GM04503 (cell line): ENCODE measurements at regions not wholly inside any gene's neighbourhood (a gene's known extent, or its start where the extent isn't known, plus 50 kb on each side); places are given as distances from the start of the nearest gene placed in this dataset.
"Not testable (repeated sequence)": the region's sequence is repeated elsewhere in the genome, so short reads cannot be mapped to it uniquely, and the experiment has no call there.

Experiments
- DNase-seq: peaks from one replicate; pipeline ENCODE4 v3.0.0-alpha.2; 2012; ENCODE audit warnings: low read depth

DNA sequence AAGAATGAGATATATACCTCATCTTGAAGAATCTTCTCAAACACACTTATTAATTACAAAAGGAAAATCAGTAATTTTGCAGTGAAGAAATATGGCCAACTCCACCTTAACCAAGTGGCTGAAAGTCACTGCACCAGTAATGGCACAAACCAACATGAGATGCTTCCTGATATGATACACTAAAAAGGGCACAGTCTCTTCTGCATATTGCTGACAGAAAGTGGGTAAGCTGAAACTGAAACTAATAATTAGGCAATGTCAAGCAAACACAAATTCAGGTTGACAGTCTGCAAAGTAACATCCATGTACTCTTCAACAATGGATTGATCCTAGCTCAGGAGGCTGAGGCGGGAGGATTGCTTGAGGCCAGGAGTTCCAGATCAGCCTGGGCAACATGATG lies 56.1 kb downstream of the ZNF22 start:
- DNase-seq = not testable (repeated sequence)

DNA sequence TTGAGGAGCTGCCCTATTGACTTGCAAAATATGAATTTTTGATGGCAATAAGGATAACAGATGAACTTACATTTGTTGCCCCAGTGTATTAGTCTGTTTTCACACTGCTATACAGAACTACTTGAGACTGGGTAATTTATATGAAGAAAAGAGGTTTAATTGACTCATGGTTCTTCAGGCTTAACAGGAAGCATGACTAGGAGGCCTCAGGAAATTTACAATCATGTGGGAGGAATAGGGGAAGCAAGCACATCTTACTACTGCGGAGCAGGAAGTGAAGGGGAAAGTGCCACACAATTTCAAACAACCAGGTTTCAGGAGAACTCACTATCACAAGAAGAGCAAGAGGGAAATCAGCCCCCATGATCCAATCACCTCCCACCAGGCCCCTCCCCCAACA lies 57.9 kb downstream of the ZNF22 start:
- DNase-seq = no peak

DNA sequence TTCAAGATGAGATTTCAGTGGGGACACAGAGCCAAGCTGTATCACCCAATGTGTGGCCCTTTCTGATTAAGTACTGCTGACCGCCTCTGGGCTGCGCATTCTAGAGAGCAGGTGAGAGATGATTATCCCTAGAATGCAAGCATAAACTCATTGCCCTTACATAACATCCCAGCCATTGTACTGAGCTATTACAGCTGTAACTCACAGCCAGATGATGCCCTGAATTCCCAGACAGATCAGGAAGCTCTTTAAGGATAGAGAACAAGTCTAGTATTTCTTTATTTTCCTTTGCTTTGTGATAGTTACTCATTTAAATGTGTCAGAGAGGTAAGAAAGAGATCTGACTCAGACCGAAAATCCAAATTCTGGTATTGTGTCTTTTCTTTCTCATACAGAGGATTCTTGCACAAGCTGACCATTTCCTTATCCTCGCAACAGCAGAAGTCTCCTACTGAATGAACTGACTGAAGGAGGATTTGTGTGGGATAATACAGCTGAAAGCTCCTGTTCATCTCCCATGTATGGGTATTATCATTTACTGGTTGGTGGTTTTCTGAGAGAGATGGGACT lies 58.4 kb downstream of the ZNF22 start:
- DNase-seq = no peak

DNA sequence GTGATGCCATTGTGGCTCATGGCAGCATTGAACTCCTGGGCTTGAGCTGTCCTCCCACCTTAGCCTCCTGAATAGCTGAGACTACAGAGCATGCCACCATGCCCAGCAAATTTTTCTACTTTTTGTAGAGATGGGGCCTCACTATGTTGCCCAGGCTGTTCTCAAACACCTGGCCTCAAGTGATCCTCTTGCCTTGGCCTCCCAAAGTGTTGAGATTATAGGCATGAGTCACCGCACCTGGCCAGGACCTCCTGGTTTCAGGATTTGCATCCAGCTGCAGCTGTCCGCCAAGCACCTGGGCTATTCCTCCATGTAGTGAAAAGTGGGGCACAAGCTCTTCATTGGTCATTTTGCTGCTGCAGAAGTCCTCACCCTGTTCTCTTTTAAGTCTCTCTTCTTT lies 58.9 kb downstream of the ZNF22 start:
- DNase-seq = no peak

- DNase-seq = no peak
Measured at GRCh38 chr10:45061982-45062381, 61.3 kb downstream of the ZNF22 start.

- DNase-seq = no peak
Measured at GRCh38 chr10:45063591-45064231, 63.0 kb downstream of the ZNF22 start.

DNA sequence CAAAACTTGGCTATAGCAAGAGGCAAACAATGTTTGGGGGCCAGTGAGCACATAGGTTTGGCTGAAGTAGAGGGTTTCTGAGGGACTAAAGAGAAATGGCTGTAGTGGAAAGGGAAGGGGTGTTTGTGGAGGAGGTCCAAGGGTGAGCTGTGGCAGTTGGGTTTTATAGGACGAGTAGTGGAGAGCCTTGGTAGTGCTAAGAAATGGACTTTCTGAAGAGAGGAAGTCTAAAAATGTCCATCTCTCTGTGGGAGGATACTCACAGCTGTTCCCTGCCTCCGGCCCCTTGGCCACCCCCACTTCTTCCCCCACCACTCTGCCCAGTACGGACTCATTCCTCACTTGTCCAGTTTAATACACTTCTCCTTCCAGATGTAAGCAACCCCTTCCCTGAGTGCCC lies 64.3 kb downstream of the ZNF22 start:
- DNase-seq = no peak

GRCh38 chr10:45071043-45071813 lies 70.5 kb downstream of the ZNF22 start:
- DNase-seq = no peak

- no peak for DNase-seq
Measured at GRCh38 chr10:45075216-45075615, 74.5 kb downstream of the ZNF22 start.

DNA sequence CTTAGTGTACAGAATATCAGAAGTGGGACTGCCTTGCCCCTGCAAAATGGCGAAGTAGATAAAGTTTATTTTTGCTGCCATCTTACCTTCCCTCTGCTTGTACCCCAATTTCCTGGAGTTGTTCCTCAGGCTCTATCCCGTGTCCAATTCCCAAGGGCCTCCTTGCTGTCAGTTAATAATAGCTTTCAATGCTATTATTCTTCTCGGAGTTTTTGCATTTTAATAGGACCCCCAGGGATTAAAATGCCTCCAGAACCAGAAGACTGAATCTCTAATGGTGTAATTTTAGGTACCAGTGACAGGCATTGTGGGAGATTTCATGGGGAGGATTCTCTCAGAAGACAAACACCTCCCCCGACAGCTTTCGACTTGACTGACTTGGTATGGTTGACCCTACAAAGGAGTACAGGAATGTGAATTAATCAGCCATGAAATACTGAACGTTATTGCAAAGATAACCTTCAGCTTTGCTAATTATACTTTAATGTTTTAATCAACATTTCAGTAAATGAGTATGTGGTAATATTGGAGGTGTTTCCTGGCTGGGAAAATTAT lies 75.2 kb downstream of the ZNF22 start:
- no peak for DNase-seq

DNA sequence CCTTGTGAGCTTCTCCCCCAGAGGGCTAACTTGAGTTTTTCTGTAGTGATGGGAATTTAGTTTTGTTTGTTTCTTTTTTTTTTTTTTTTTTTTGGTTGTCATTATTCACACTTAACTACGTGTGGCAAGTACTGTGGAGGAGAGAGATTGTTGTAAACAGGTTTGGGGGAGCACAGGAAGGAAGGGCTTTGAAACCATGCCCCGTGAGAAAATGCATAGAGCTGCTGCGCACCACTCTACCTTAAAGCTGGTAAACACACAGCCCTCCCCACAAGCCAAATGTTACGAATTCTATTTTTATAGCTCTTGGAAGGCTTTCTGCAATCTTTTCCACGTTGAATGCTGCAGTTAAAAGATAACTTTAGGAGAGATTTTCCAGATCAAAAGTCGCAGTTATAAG lies 76.2 kb downstream of the ZNF22 start:
- no peak for DNase-seq

- no peak for DNase-seq
Measured at GRCh38 chr10:45080331-45080730, 79.6 kb downstream of the ZNF22 start.

GRCh38 chr10:45082176-45082575 lies 81.5 kb downstream of the ZNF22 start:
- DNase-seq = no peak

DNA sequence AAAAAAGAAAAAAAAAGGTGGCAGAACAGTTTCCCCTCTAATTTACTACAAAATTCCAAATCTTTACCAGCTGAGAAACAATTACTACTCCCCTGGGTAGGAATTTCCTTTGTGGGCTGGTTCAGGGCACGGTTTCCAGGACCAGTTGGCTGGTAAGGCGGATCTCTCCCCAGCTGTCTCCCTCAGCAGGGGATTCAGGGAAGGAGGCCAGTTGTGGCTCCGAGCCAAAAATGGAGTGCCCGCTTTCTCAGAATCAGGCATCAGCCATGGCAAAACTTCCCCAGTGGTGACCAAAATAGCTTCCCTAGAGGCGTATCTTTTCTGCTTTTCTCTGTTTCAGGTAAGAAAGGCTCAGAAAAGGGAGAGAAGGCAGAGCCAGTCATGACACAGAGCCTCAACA lies 91.2 kb downstream of the ZNF22 start:
- no peak for DNase-seq

GRCh38 chr10:45093945-45094344 lies 93.2 kb downstream of the ZNF22 start:
- no peak for DNase-seq

DNA sequence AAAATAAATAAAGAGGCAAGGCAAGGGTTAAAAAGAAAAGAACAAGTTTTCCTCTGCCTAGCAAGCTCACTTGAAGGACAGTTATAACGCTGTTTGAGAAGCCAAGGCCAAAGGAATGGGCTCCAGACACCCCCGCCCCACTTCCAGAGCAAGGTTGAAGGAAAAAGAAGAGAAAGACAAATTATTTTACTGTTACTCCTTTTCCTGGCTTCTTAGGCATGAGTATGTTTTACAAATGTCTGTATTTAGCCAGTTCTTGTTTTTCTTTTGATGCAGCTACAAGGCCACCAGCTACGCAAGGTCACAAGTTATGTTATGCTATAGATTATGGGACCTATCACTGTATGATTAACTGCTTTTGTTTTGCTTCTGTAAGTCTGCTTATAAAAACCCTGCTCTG lies 94.6 kb downstream of the ZNF22 start:
- no peak for DNase-seq

GRCh38 chr10:45096001-45096400 lies 95.3 kb downstream of the ZNF22 start:
- DNase-seq = no peak

- DNase-seq = no peak
Measured at GRCh38 chr10:45100429-45100828, 99.7 kb downstream of the ZNF22 start.

GRCh38 chr10:45104674-45105073 lies 104.0 kb downstream of the ZNF22 start:
- no peak for DNase-seq

GRCh38 chr10:45105309-45105708 lies 104.6 kb downstream of the ZNF22 start:
- DNase-seq = not testable (repeated sequence)

DNA sequence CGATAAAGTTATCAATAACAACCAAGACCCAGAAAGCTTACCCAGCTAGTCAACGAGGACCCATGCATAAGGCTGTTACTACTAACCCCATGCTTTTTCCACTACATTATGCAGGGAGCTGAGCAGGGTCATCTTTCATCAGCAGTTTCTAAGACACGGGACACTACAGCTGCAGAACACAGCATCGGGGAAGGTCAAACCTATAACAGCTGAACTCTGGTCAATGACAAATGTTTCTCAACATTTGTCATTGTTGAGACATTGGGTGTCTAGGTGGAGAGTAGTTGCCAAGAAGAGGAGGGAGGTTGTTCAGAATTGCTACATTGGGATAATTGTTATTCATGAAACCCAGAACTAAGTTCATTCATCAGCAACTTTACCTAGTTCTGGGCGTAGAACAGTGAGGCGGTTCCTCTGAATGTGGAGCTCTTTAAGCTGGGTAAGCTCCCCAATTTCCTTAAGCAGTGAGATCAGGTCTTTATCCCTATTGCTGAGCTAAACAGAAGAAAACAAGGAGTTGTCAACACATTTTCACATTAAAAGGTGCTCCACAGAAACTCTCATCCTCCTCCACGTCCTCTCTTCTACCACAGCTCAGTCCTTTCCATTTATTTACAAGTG lies 105.6 kb downstream of the ZNF22 start:
- no peak for DNase-seq

- DNase-seq = no peak
Measured at GRCh38 chr10:45111509-45111908, 110.8 kb downstream of the ZNF22 start.

- not testable (repeated sequence) for DNase-seq
Measured at GRCh38 chr10:45117940-45118339, 117.2 kb downstream of the ZNF22 start.
